Ishikawa (cell line): ENCODE measurements at regions not wholly inside any gene's neighbourhood (a gene's known extent, or its start where the extent isn't known, plus 50 kb on each side); places are given as distances from the start of the nearest gene placed in this dataset.
A peak's percentile ranks its signal among the peaks of the same experiment; 100 is the strongest.

Source experiments
- CEBPB ChIP-seq: IDR thresholded peaks from 2 replicates; pipeline ENCODE4 v1.6.1; 2012
- CREB1 ChIP-seq: IDR thresholded peaks from 2 replicates; pipeline ENCODE4 v1.6.1; 2012; ENCODE audit warnings: low read depth
- EGR1 ChIP-seq: IDR thresholded peaks from 2 replicates; pipeline ENCODE4 v1.6.1; 2012
- EP300 ChIP-seq: IDR thresholded peaks from 2 replicates; pipeline ENCODE4 v1.6.1; 2012; ENCODE audit warnings: borderline replicate concordance
- FOXM1 ChIP-seq: IDR thresholded peaks from 2 replicates; pipeline ENCODE4 v1.6.1; 2012; ENCODE audit warnings: low read depth, borderline replicate concordance
- MAX ChIP-seq: IDR thresholded peaks from 2 replicates; pipeline ENCODE4 v1.6.1; 2012
- NFIC ChIP-seq: IDR thresholded peaks from 2 replicates; pipeline ENCODE4 v1.6.1; 2012
- RAD21 ChIP-seq: IDR thresholded peaks from 2 replicates; pipeline ENCODE4 v1.6.1; 2012; ENCODE audit warnings: low read depth
- REST ChIP-seq: IDR thresholded peaks from 2 replicates; pipeline ENCODE4 v1.6.1; 2012; ENCODE audit warnings: low read depth, mild to moderate bottlenecking
- TAF1 ChIP-seq: IDR thresholded peaks from 2 replicates; pipeline ENCODE4 v1.6.1; 2012; ENCODE audit warnings: low read depth, mild to moderate bottlenecking
- TCF12 ChIP-seq: IDR thresholded peaks from 2 replicates; pipeline ENCODE4 v1.6.1; 2012; ENCODE audit warnings: low read depth
- TEAD4 ChIP-seq: IDR thresholded peaks from 2 replicates; pipeline ENCODE4 v1.6.1; 2012
- USF1 ChIP-seq: IDR thresholded peaks from 2 replicates; pipeline ENCODE4 v1.6.1; 2012
- YY1 ChIP-seq: IDR thresholded peaks from 2 replicates; pipeline ENCODE4 v1.6.1; 2012; ENCODE audit warnings: low read depth
- ZBTB7A ChIP-seq: IDR thresholded peaks from 2 replicates; pipeline ENCODE4 v1.6.1; 2012; ENCODE audit warnings: low read depth

- TF ChIP-seq YY1 (no peak), TAF1 (no peak), FOXM1 (no peak), TEAD4 (no peak), CEBPB (no peak), MAX (no peak), NFIC (no peak), RAD21 (no peak), TCF12 (no peak), EP300 (no peak), REST (no peak), ZBTB7A (no peak), EGR1 (no peak), USF1 (no peak), CREB1 (no peak)
Observed at GRCh38 chr18:27582760-27583412, 397.8 kb upstream of the CHST9 start.

- TF ChIP-seq NFIC (no peak), USF1 (0 out of 2 replicates have a peak, but pooled peaks have one; percentile 12)
Observed at GRCh38 chr18:27581296-27581904, 396.3 kb upstream of the CHST9 start.

- TF ChIP-seq TEAD4: no peak
- no peak for TF ChIP-seq EGR1
- no peak for TF ChIP-seq REST
- no peak for TF ChIP-seq FOXM1
- no peak for TF ChIP-seq MAX
Observed at GRCh38 chr18:27579364-27579763, 394.3 kb upstream of the CHST9 start.

GRCh38 chr18:27577752-27578151, 392.6 kb upstream of the CHST9 start:
- no peak for TF ChIP-seq CREB1
- TF ChIP-seq REST: no peak
- TF ChIP-seq USF1: no peak
- no peak for TF ChIP-seq TCF12
- TF ChIP-seq CEBPB: no peak

- TF ChIP-seq CREB1 (no peak), NFIC (no peak), EP300 (no peak), ZBTB7A (no peak), YY1 (no peak), FOXM1 (no peak), TEAD4 (no peak), USF1 (no peak), EGR1 (no peak), CEBPB (no peak), RAD21 (no peak), TAF1 (no peak), TCF12 (no peak), REST (no peak), MAX (no peak)
Observed at GRCh38 chr18:27577265-27577664, 392.2 kb upstream of the CHST9 start.
